B cell (primary cell): ENCODE measurements at regions not wholly inside any gene's neighbourhood (a gene's known extent, or its start where the extent isn't known, plus 50 kb on each side); places are given as distances from the start of the nearest gene placed in this dataset.

Experiments used
- ATAC-seq: fragments of 200-7000 bp; cut with Tn5 transposase; one replicate; pipeline ENCODE4 v1.10.0; 2021; ENCODE audit warnings: low read depth, mild to moderate bottlenecking, moderate number of reproducible peaks, moderate library complexity
- CTCF ChIA-PET: fragments of 350-600 bp; sonication (Branson Sonifier 250); formaldehyde crosslinking; loops from one replicate; lab custom pipeline; 2021; ENCODE audit warnings: antibody characterized with exemption, inconsistent platforms; lab: Charles Lee
- POLR2A ChIA-PET: fragments of 350-600 bp; sonication (Branson Sonifier 250); formaldehyde crosslinking; loops from one replicate; lab custom pipeline; 2021; ENCODE audit warnings: antibody characterized with exemption; lab: Charles Lee
- DNase-seq: peaks from one replicate; pipeline ENCODE4 v3.0.0; 2013
- H2AFZ ChIP-seq: 2 replicates; pipeline ENCODE4 v1.6.1; 2012; ENCODE audit warnings: mild to moderate bottlenecking, low read depth, low read length; ENCODE audit not compliant: insufficient read depth, poor library complexity, severe bottlenecking
- H3K27ac ChIP-seq, 2 donors: 1 replicate in 1 of 2; 2 replicates in 1 of 2; pipeline ENCODE4 v1.5.1; 2012 to 2013; ENCODE audit warnings: low read length in 2 of 2, mild to moderate bottlenecking in 2 of 2, moderate library complexity in 1 of 2
- H3K27me3 ChIP-seq, 4 experiments: fragments of 200-600 bp in 1 of 4; sonication (generic) in 1 of 4; replicated peaks in 1 of 4; 1 replicate in 2 of 4; 2 replicates in 2 of 4; pipeline versions ENCODE4 v1.6.1 to v1.7.0; 2013 to 2016; ENCODE audit warnings: low read length in 3 of 4, mild to moderate bottlenecking in 2 of 4, mixed read lengths in 1 of 4, moderate library complexity in 1 of 4; ENCODE audit not compliant: insufficient read depth in 4 of 4, control insufficient read depth in 3 of 4; ENCODE audit errors: control extremely low read depth in 1 of 4
- H3K36me3 ChIP-seq, 2 experiments: replicated peaks in 1 of 2; 1 replicate in 1 of 2; 2 replicates in 1 of 2; pipeline versions ENCODE4 v1.6.1 to v1.7.1; 2013; ENCODE audit warnings: low read length in 1 of 2; ENCODE audit not compliant: insufficient read depth in 2 of 2, control insufficient read depth in 1 of 2; ENCODE audit errors: control extremely low read depth in 1 of 2, extremely low read depth in 1 of 2
- H3K4me1 ChIP-seq, 2 donors: fragments of 200-600 bp in 1 of 2; sonication (generic) in 1 of 2; 1 replicate in 1 of 2; 2 replicates in 1 of 2; pipeline versions ENCODE4 v1.5.1 to v1.6.1; 2013 to 2017; ENCODE audit warnings: low read length in 2 of 2; ENCODE audit not compliant: control insufficient read depth in 2 of 2, insufficient read depth in 2 of 2
- H3K4me2 ChIP-seq: replicated peaks from 2 replicates; pipeline ENCODE3; 2012; ENCODE audit warnings: mild to moderate bottlenecking, low read depth, low read length; ENCODE audit not compliant: poor library complexity, severe bottlenecking
- H3K4me3 ChIP-seq, 5 experiments: fragments of 200-600 bp in 1 of 5; sonication (generic) in 1 of 5; 1 replicate in 3 of 5; 2 replicates in 2 of 5; pipeline versions ENCODE4 v1.5.1 to v1.7.0; 2011 to 2016; ENCODE audit warnings: low read length in 4 of 5, mild to moderate bottlenecking in 4 of 5, low read depth in 2 of 5, control low read depth in 1 of 5, moderate library complexity in 1 of 5; ENCODE audit not compliant: insufficient read depth in 1 of 5; ENCODE audit errors: control extremely low read depth in 1 of 5, extremely low read depth in 1 of 5
- H3K79me2 ChIP-seq: fragments of 200-600 bp; sonication (generic); one replicate; pipeline ENCODE4 v1.6.0; 2016; ENCODE audit warnings: low read length; ENCODE audit not compliant: control insufficient read depth, insufficient read depth
- H3K9ac ChIP-seq: fragments of 200-600 bp; sonication (generic); 2 replicates; pipeline ENCODE4 v1.6.1; 2017; ENCODE audit warnings: mild to moderate bottlenecking, low read length, moderate library complexity
- H3K9me3 ChIP-seq, 3 donors: one replicate each; pipeline versions ENCODE4 v1.6.1 to v1.7.1; 2013; ENCODE audit warnings: low read length in 2 of 3; ENCODE audit not compliant: control insufficient read depth in 2 of 3, insufficient read depth in 1 of 3; ENCODE audit errors: control extremely low read depth in 1 of 3
- H4K20me1 ChIP-seq: 2 replicates; pipeline ENCODE4 v1.6.0; 2012; ENCODE audit warnings: mild to moderate bottlenecking, low read length; ENCODE audit not compliant: insufficient read depth, control insufficient read depth, poor library complexity, severe bottlenecking
- H3K27ac Mint-ChIP-seq: one replicate; pipeline ENCODE4 v1.8.0; 2021; ENCODE audit warnings: mixed read lengths
- H3K27me3 Mint-ChIP-seq: one replicate; pipeline ENCODE4 v1.8.0; 2021; ENCODE audit warnings: mixed read lengths
- H3K4me1 Mint-ChIP-seq: one replicate; pipeline ENCODE4 v1.8.0; 2021; ENCODE audit warnings: mixed read lengths
- H3K4me3 Mint-ChIP-seq: one replicate; pipeline ENCODE4 v1.8.0; 2021; ENCODE audit warnings: mixed read lengths
- H3K9me3 Mint-ChIP-seq: one replicate; pipeline ENCODE4 v1.8.0; 2022; ENCODE audit warnings: mixed read lengths; ENCODE audit not compliant: insufficient read depth
- CTCF ChIP-seq: fragments of 200-600 bp; IDR thresholded peaks from one replicate; pipeline ENCODE4 v1.8.0; 2022; ENCODE audit warnings: antibody characterized with exemption, mild to moderate bottlenecking
- EZH2 ChIP-seq: IDR thresholded peaks from 2 replicates; pipeline ENCODE4 v1.6.1; 2012; ENCODE audit warnings: borderline replicate concordance, low read depth, mild to moderate bottlenecking, moderate library complexity, low read length; ENCODE audit not compliant: insufficient read depth, poor library complexity, severe bottlenecking
- WGBS: methylation state at CpG from one replicate; pipeline ENCODE4 v1.1.5; 2013; ENCODE audit warnings: missing lambda C conversion rate; ENCODE audit not compliant: insufficient coverage; 5-methylcytosine and 5-hydroxymethylcytosine counted together
- intact Hi-C: fragments of 100-400 bp; cut with micrococcal nuclease; formaldehyde crosslinking; loops from one replicate; pipeline ENCODE4 v1.10.0; 2022

GRCh38 chr12:105733579-105733978 lies 403.1 kb downstream of the C12orf75 start:
- DNase-seq (no peak), ATAC-seq (no peak)
- no peaks in the 10 kb centered on the region for H3K79me2 ChIP-seq
- H3K27me3 ChIP-seq: no peaks in the 10 kb centered on the region
- ChIA-PET CTCF (no interaction called here), POLR2A (no interaction called here)
- no peaks in the 10 kb centered on the region for H3K9me3 ChIP-seq
- Mint-ChIP-seq H3K4me1 (peaks cover 4% of the 10 kb centered on the region), H3K9me3 (no peaks in the 10 kb centered on the region), H3K27me3 (no peaks in the 10 kb centered on the region), H3K27ac (no peak overlapping the region), H3K4me3 (no peak overlapping the region)
- intact Hi-C loops: no loop called here
- no peak overlapping the region for H3K4me2 ChIP-seq
- WGBS: no CpG with 5 or more reads among the region's 1 CpG
- no peaks in the 10 kb centered on the region for H3K4me1 ChIP-seq
- H3K27ac ChIP-seq: no peak overlapping the region
- TF ChIP-seq CTCF: no peak
- TF ChIP-seq EZH2: no peak
- H2AFZ ChIP-seq: no peak overlapping the region
- H4K20me1 ChIP-seq: no peaks in the 10 kb centered on the region
- no peaks in the 10 kb centered on the region for H3K36me3 ChIP-seq
- no peak overlapping the region for H3K9ac ChIP-seq
- no peak overlapping the region for H3K4me3 ChIP-seq

- no peaks in the 10 kb centered on the region for H3K9me3 Mint-ChIP-seq
- Histone ChIP-seq H3K9ac (no peak overlapping the region), H3K9me3 (no peaks in the 10 kb centered on the region), H3K27ac (no peak overlapping the region), H3K4me1 (no peaks in the 10 kb centered on the region), H3K36me3 (no peaks in the 10 kb centered on the region), H3K79me2 (no peaks in the 10 kb centered on the region), H3K27me3 (no peaks in the 10 kb centered on the region), H3K4me2 (no peak overlapping the region), H4K20me1 (no peaks in the 10 kb centered on the region), H2AFZ (no peak overlapping the region), H3K4me3 (no peak overlapping the region)
- ChIA-PET CTCF (no interaction called here), POLR2A (no interaction called here)
- peaks cover 4% of the 10 kb centered on the region for H3K4me1 Mint-ChIP-seq
- H3K27me3 Mint-ChIP-seq: no peaks in the 10 kb centered on the region
- intact Hi-C loops: no loop called here
- DNase-seq (no peak), ATAC-seq (no peak)
- no peak for TF ChIP-seq CTCF
- no peak for TF ChIP-seq EZH2
- no peak overlapping the region for H3K27ac Mint-ChIP-seq
- no peak overlapping the region for H3K4me3 Mint-ChIP-seq
- 67% methylated on average over 3 of the region's 5 CpGs for WGBS
These were observed 402.3 kb downstream of the NUAK1 start for GRCh38 chr12:105736498-105736897.
